AG10803 (cell line): ENCODE measurements at regions not wholly inside any gene's neighbourhood (a gene's known extent, or its start where the extent isn't known, plus 50 kb on each side); places are given as distances from the start of the nearest gene placed in this dataset.

Experiments used
- DNase-seq: peaks from one replicate; pipeline ENCODE4 v3.0.0; 2010; ENCODE audit warnings: low read depth
- H3K4me3 ChIP-seq: 2 replicates; pipeline ENCODE4 v1.5.1; 2011; ENCODE audit warnings: mild to moderate bottlenecking, low read length, control low read depth
- CTCF ChIP-seq: conservative IDR thresholded peaks from 2 replicates; pipeline ENCODE4 v1.5.1; 2011; ENCODE audit warnings: mild to moderate bottlenecking, low read length, control low read depth, inconsistent platforms

- no peak overlapping the region for H3K4me3 ChIP-seq
- DNase-seq: peak; percentile 93
- no peak for TF ChIP-seq CTCF
Observed at GRCh38 chr5:118548761-118549720, 439.3 kb downstream of the DTWD2 start.

GRCh38 chr5:118545470-118545869 is 442.9 kb downstream of the DTWD2 start:
- no peak for TF ChIP-seq CTCF
- no peak for DNase-seq
- no peak overlapping the region for H3K4me3 ChIP-seq

- no peak for DNase-seq
- no peak for TF ChIP-seq CTCF
- H3K4me3 ChIP-seq: no peak overlapping the region
Observed at GRCh38 chr5:118544887-118545449, 443.4 kb downstream of the DTWD2 start.

- TF ChIP-seq CTCF: no peak
- no peak overlapping the region for H3K4me3 ChIP-seq
- no peak for DNase-seq
Observed at GRCh38 chr5:118533923-118534322, 454.4 kb downstream of the DTWD2 start.

GRCh38 chr5:118533156-118533555 is 455.2 kb downstream of the DTWD2 start:
- no peak for TF ChIP-seq CTCF
- no peak overlapping the region for H3K4me3 ChIP-seq
- DNase-seq: peak; percentile 14

GRCh38 chr5:118531276-118531675 is 457.1 kb downstream of the DTWD2 start:
- H3K4me3 ChIP-seq: no peak overlapping the region
- DNase-seq: no peak
- TF ChIP-seq CTCF: no peak
